OCI-LY1 (cell line): ENCODE measurements at regions not wholly inside any gene's neighbourhood (a gene's known extent, or its start where the extent isn't known, plus 50 kb on each side); places are given as distances from the start of the nearest gene placed in this dataset.

Experiments
- H2AFZ ChIP-seq: fragments of 200-600 bp; sonication (generic), shearing (Covaris generic); 2 replicates; pipeline ENCODE4 v1.6.0; 2014; ENCODE audit warnings: antibody characterized with exemption, mild to moderate bottlenecking, low read length
- H3F3A ChIP-seq: fragments of 200-600 bp; sonication (generic), shearing (Covaris generic); 2 replicates; pipeline ENCODE4 v1.6.0; 2014; ENCODE audit warnings: mild to moderate bottlenecking, antibody characterized with exemption, low read length, moderate library complexity; ENCODE audit not compliant: insufficient read depth
- H3K27ac ChIP-seq: fragments of 200-600 bp; sonication (generic); 2 replicates; pipeline ENCODE4 v1.5.1; 2014; ENCODE audit warnings: low read length, mixed run types, mild to moderate bottlenecking, low read depth; ENCODE audit not compliant: poor library complexity, severe bottlenecking
- H3K27me3 ChIP-seq: fragments of 200-600 bp; sonication (generic); 2 replicates; pipeline ENCODE4 v1.6.0; 2014; ENCODE audit warnings: antibody characterized with exemption, mild to moderate bottlenecking, low read length, moderate library complexity; ENCODE audit not compliant: insufficient read depth
- H3K36me3 ChIP-seq: fragments of 200-600 bp; sonication (generic); 2 replicates; pipeline ENCODE4 v1.6.1; 2014; ENCODE audit warnings: mild to moderate bottlenecking, antibody characterized with exemption, low read length, moderate library complexity, mixed read lengths; ENCODE audit not compliant: insufficient read depth
- H3K4me1 ChIP-seq: fragments of 200-600 bp; sonication (generic); 2 replicates; pipeline ENCODE4 v1.5.1; 2014; ENCODE audit warnings: mild to moderate bottlenecking, low read length, moderate library complexity; ENCODE audit not compliant: insufficient read depth, severe bottlenecking
- H3K4me2 ChIP-seq: fragments of 200-600 bp; sonication (generic), shearing (Covaris generic); 2 replicates; pipeline ENCODE4 v1.6.1; 2014; ENCODE audit warnings: low read length
- H3K4me3 ChIP-seq: fragments of 200-600 bp; sonication (generic); 2 replicates; pipeline ENCODE4 v1.5.1; 2014; ENCODE audit warnings: low read length, low read depth, mild to moderate bottlenecking, mixed read lengths; ENCODE audit not compliant: poor library complexity, severe bottlenecking
- H3K79me2 ChIP-seq: fragments of 200-600 bp; shearing (Covaris generic); 2 replicates; pipeline ENCODE4 v1.6.1; 2016; ENCODE audit warnings: mixed run types, low read length, mixed read lengths; ENCODE audit not compliant: insufficient read depth
- H3K9ac ChIP-seq: fragments of 200-600 bp; sonication (generic), shearing (Covaris generic); 2 replicates; pipeline ENCODE4 v1.6.1; 2014; ENCODE audit warnings: mild to moderate bottlenecking, low read length, mixed read lengths
- H3K9me2 ChIP-seq: fragments of 200-600 bp; sonication (generic), shearing (Covaris generic); 2 replicates; pipeline ENCODE4 v1.6.1; 2014; ENCODE audit warnings: low read depth, mild to moderate bottlenecking, low read length, mixed read lengths
- H3K9me3 ChIP-seq: fragments of 200-600 bp; shearing (Covaris generic); 2 replicates; pipeline ENCODE4 v1.6.1; 2014; ENCODE audit warnings: low read length, mixed read lengths
- H4K20me1 ChIP-seq: fragments of 200-600 bp; sonication (generic), shearing (Covaris generic); 2 replicates; pipeline ENCODE4 v1.6.0; 2016; ENCODE audit warnings: mild to moderate bottlenecking, low read length; ENCODE audit not compliant: insufficient read depth
- EZH2 ChIP-seq: fragments of 200-600 bp; sonication (generic), shearing (Covaris generic); IDR thresholded peaks from 2 replicates; pipeline ENCODE4 v1.8.0; 2017; ENCODE audit warnings: borderline replicate concordance, mixed run types, mild to moderate bottlenecking, antibody characterized with exemption, low read length, moderate library complexity, mixed read lengths
- TF ChIP-seq, protein P1 (sequence below): fragments of 200-600 bp; sonication (generic), shearing (Covaris generic); IDR thresholded peaks from 2 replicates; pipeline ENCODE4 v1.5.1; 2017; ENCODE audit warnings: mild to moderate bottlenecking, antibody characterized with exemption, low read length, moderate library complexity, mixed read lengths

DNA sequence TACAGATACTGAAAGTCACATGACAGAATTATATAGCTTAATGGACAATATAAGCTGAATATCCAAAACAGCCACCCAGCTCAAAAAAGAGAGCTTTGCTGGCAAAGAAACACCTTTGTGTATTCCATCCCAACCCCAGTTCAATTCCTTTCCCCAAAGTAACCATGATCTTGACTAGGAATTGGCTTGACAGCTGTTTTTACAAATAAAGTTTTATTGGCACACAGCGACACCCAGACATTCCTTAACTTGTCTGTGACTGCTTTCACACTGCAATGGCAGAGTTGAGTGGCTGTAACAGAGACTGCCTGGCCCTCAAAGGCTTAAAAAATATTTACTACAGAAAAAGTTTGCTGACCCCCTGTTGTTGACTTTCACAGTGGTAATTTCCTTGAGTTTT lies 264.0 kb upstream of the TSHZ2 start:
- no peaks in the 10 kb centered on the region for H3F3A ChIP-seq
- no peaks in the 10 kb centered on the region for H3K36me3 ChIP-seq
- no peaks in the 10 kb centered on the region for H4K20me1 ChIP-seq
- no peaks in the 10 kb centered on the region for H3K9me2 ChIP-seq
- no peaks in the 10 kb centered on the region for H3K9me3 ChIP-seq
- no peak overlapping the region for H3K4me3 ChIP-seq
- no peak overlapping the region for H3K27ac ChIP-seq
- H3K9ac ChIP-seq, result no peak overlapping the region
- H3K4me1 ChIP-seq, result no peaks in the 10 kb centered on the region
- H3K27me3 ChIP-seq, result no peaks in the 10 kb centered on the region
- no peak overlapping the region for H3K4me2 ChIP-seq
- TF ChIP-seq EZH2, result no peak
- TF ChIP-seq, protein P1, sequence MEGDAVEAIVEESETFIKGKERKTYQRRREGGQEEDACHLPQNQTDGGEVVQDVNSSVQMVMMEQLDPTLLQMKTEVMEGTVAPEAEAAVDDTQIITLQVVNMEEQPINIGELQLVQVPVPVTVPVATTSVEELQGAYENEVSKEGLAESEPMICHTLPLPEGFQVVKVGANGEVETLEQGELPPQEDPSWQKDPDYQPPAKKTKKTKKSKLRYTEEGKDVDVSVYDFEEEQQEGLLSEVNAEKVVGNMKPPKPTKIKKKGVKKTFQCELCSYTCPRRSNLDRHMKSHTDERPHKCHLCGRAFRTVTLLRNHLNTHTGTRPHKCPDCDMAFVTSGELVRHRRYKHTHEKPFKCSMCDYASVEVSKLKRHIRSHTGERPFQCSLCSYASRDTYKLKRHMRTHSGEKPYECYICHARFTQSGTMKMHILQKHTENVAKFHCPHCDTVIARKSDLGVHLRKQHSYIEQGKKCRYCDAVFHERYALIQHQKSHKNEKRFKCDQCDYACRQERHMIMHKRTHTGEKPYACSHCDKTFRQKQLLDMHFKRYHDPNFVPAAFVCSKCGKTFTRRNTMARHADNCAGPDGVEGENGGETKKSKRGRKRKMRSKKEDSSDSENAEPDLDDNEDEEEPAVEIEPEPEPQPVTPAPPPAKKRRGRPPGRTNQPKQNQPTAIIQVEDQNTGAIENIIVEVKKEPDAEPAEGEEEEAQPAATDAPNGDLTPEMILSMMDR, result no peak
- no peak overlapping the region for H2AFZ ChIP-seq
- no peaks in the 10 kb centered on the region for H3K79me2 ChIP-seq

DNA sequence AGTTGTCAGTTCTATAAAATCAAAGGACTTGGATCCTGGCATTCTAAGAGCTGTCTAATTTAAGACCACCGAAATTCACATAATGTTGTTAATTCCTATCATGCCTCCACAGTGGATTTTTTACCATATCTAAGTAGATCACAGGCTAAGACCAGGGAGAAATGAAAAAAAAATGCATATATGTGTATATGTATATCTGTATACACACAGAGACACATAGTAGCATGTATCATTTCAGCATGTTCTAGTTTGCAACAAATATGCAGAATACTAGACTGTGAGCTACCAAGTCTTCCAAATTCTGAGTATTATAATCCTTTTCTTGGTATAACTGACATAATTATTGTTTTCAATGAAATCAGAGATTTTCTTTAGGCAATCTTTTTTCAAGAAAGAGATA lies 267.6 kb upstream of the TSHZ2 start:
- no peak overlapping the region for H3K4me3 ChIP-seq
- no peak for TF ChIP-seq EZH2
- TF ChIP-seq, protein P1, result no peak
- no peak overlapping the region for H3K9ac ChIP-seq
- H3K4me1 ChIP-seq, result no peaks in the 10 kb centered on the region
- H3K9me2 ChIP-seq, result no peaks in the 10 kb centered on the region
- H3K9me3 ChIP-seq, result no peaks in the 10 kb centered on the region
- H3K79me2 ChIP-seq, result no peaks in the 10 kb centered on the region
- H3K27me3 ChIP-seq, result no peaks in the 10 kb centered on the region
- H2AFZ ChIP-seq, result no peak overlapping the region
- H3K4me2 ChIP-seq, result no peak overlapping the region
- H3K27ac ChIP-seq, result no peak overlapping the region
- no peaks in the 10 kb centered on the region for H4K20me1 ChIP-seq
- H3K36me3 ChIP-seq, result no peaks in the 10 kb centered on the region
- no peaks in the 10 kb centered on the region for H3F3A ChIP-seq

DNA sequence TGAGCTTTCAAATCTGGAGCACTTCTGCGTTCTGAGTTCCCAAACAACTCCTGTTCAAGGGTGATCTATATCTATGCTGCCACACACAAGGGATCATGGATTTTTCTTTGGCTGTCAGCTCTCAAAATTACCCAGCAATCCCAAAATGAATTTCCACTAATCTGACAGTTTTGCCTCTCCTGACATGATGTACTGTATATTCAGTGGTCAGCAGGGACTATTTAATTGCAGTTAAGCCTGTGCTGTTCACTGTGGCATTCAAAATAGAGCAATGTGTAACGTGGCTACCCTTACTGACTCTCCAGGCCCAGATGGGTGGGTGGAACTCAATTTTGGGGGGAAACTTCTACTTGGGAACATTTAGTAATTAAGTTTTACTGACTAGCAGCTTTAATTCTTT lies 283.8 kb upstream of the TSHZ2 start:
- Histone ChIP-seq H3K36me3 (no peaks in the 10 kb centered on the region), H2AFZ (no peak overlapping the region), H3K9ac (no peak overlapping the region), H3K9me3 (no peaks in the 10 kb centered on the region), H3K4me1 (no peaks in the 10 kb centered on the region), H3F3A (no peaks in the 10 kb centered on the region), H4K20me1 (no peaks in the 10 kb centered on the region), H3K27ac (no peak overlapping the region), H3K4me3 (no peak overlapping the region), H3K27me3 (no peaks in the 10 kb centered on the region), H3K4me2 (no peak overlapping the region), H3K9me2 (no peaks in the 10 kb centered on the region), H3K79me2 (no peaks in the 10 kb centered on the region)
- TF ChIP-seq, protein P1, result no peak
- TF ChIP-seq EZH2, result no peak
